ENCODE measurements at regions not wholly inside any gene's neighbourhood (a gene's known extent, or its start where the extent isn't known, plus 50 kb on each side); places are given as distances from the start of the nearest gene placed in this dataset.

DNA sequence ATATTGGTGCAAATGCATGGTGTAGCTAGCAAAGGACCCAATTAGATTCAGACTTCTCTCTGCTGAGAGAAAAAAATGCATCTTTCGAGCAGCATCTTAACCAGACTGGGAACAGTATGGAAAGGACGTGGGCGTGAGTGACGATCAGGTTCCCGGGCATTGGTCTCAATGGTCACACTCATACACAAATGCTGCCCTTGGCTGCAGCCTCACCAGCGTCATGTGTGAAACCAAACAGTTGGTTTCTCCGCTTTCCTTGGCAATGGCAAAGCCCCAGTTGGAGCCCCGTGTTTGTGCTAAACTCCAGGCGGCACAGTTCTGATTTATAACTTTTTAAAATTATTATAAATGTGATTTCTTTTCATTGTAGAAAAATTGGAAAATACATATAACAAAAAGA is 237.8 kb downstream of the SEC61B start:
- TF ChIP-seq, protein P1, sequence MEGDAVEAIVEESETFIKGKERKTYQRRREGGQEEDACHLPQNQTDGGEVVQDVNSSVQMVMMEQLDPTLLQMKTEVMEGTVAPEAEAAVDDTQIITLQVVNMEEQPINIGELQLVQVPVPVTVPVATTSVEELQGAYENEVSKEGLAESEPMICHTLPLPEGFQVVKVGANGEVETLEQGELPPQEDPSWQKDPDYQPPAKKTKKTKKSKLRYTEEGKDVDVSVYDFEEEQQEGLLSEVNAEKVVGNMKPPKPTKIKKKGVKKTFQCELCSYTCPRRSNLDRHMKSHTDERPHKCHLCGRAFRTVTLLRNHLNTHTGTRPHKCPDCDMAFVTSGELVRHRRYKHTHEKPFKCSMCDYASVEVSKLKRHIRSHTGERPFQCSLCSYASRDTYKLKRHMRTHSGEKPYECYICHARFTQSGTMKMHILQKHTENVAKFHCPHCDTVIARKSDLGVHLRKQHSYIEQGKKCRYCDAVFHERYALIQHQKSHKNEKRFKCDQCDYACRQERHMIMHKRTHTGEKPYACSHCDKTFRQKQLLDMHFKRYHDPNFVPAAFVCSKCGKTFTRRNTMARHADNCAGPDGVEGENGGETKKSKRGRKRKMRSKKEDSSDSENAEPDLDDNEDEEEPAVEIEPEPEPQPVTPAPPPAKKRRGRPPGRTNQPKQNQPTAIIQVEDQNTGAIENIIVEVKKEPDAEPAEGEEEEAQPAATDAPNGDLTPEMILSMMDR (IDR thresholded peaks at IDR 0.05; ENCODE audit: low read length), result no peak
- TF ChIP-seq EZH2 (IDR thresholded peaks at IDR 0.05; ENCODE audit: borderline replicate concordance, low read length), result no peak
